MG63 (cell line): ENCODE measurements at regions not wholly inside any gene's neighbourhood (a gene's known extent, or its start where the extent isn't known, plus 50 kb on each side); places are given as distances from the start of the nearest gene placed in this dataset.

ENCODE experiments used
- DNase-seq: peaks from one replicate; pipeline ENCODE4 v3.0.0-alpha.2; 2020
- H3K27me3 ChIP-seq: fragments of 250-450 bp; sonication (Bioruptor Pico); 2 replicates; pipeline ENCODE4 v1.5.1; 2020; ENCODE audit warnings: mild to moderate bottlenecking, moderate library complexity
- H3K36me3 ChIP-seq: fragments of 250-450 bp; sonication (Bioruptor Pico); 2 replicates; pipeline ENCODE4 v1.5.1; 2020; ENCODE audit warnings: mild to moderate bottlenecking, moderate library complexity
- H3K4me3 ChIP-seq: fragments of 250-450 bp; sonication (Bioruptor Pico); 2 replicates; pipeline ENCODE4 v1.5.1; 2020; ENCODE audit warnings: mild to moderate bottlenecking, moderate library complexity
- H3K9me3 ChIP-seq: fragments of 250-450 bp; sonication (Bioruptor Pico); 2 replicates; pipeline ENCODE4 v1.5.1; 2020; ENCODE audit warnings: mild to moderate bottlenecking, moderate library complexity

DNA sequence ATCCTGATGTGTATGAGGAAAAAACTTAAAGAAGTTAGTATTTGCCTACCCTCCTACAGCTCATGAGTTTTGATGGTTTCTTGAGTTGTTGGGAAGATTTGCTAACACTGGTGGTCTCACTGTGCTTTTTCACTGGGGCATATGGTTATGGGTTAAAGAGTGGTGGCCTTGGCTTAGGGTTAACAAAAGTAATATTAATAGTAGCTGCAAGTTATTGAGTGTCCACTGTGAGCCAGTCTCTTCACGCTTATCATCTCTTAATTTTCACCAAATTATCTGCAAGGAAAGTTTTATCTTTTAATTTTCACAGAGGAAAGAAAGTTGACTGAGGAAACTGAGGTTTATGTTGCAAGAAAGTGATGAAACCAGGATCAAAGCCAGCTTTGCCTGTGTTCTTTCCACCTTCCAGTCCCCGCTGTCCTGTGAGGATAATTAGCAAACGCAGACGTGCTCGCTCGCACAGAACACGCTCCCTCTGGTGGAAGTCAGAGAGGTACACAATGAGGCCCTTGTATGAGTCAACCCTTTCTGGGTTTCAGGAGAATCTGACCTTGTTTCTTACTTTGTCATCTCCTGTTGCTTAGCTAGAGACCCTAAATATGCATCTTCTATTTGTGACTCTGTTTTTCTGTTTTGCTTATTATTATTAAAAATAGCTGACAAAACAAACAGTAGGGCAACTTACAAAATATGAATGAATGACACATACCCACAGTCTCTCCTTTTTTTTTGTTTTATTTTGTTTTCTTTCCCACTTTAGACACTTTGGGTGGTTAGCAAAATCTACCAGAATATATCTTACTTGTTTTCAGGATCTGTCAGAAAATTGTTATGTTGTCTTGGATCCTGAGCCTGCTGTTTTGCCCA lies 94.3 kb downstream of the DDIT4L start:
- no peaks in the 10 kb centered on the region for H3K27me3 ChIP-seq
- H3K9me3 ChIP-seq: no peaks in the 10 kb centered on the region
- peak; percentile 51 for DNase-seq
- H3K4me3 ChIP-seq: no peak overlapping the region
- no peaks in the 10 kb centered on the region for H3K36me3 ChIP-seq

DNA sequence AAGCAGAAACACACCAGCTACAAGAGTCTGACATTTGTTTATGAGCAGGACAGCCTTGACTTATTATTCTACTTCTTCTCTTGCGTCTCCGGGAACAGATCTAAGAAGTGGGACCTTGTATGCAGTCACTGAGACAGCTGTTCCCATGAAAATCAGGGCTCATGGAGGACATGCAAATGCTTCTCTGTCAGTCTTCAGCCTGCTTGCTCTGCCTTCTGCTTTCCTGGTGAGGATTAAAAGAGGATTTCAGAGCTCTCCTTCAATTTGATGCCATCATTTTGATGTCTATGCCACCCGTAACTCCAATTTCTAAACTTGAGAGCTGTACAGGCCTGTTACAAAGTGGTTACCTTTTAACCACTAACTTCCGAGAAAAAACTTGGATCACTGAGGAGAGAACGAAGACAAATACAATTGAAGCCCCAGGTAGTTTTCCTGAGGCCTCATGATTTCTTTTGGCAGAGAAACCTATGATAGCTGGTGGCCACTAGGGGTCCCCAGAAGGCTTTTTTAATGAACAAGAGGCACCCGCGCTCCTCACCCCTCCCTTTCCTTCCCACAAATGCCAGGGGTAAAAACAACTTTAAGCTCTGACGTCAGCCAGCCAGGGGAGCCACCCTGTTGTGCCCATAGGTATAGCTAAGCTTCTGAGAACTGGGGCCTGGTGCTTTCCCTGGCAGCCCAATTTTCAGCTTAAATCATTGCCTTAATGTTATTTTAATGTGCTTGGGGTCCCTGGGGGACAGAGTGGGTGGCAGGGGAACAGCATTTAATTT lies 97.0 kb downstream of the DDIT4L start:
- DNase-seq: peak; percentile 72
- no peaks in the 10 kb centered on the region for H3K27me3 ChIP-seq
- H3K36me3 ChIP-seq: no peaks in the 10 kb centered on the region
- H3K9me3 ChIP-seq: no peaks in the 10 kb centered on the region
- H3K4me3 ChIP-seq: no peak overlapping the region

DNA sequence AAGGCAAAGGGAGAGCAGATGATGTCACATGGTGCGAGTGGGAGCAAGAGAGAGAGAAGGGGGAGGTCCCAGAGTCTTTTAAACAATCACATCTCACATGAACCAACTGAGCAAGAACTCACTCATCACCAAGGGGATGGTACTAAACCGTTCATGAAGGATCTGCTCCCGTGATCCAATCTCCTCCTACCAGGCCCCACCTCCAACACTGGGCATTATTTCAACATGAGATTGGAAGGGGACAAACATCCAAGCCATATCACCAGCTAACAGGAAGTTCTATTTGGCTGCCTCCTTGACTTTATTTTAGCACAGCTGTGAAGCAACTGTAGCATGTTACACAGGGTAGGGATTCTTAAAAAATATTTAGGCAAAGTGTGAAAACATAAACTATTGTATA lies 102.5 kb downstream of the DDIT4L start:
- no peak for DNase-seq
- H3K9me3 ChIP-seq: no peaks in the 10 kb centered on the region

DNA sequence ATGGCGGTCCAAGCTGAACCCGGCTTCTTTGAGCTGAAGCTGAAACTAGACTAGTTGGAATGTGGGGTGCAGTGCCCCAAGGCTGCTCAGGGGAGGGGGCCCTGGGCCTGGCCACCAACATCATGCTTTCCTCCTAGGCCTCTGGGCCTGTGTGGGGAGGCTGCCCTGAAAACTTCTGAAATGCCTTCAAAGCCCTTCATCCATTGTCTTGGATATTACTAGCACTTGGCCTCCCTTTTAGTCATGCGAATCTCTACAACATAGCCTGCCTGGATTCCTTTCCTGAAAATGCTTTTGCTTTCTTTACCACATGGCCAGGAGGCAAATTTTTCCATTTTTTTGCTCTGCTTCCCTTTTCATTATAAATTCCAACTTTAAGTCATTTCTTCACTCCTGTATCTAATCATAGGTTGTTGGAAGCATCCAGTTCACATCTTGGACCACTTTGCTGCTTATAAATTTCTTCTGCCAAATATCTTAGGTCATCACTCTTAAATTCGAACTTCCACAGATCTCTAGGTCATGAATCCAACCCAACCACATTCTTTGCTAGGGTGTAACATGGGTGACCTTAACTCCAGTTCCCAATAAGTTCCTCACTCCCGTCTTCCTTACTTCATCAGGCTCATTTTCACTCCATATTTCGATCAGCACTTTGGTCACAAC lies 103.4 kb downstream of the DDIT4L start:
- DNase-seq: no peak
- no peak overlapping the region for H3K4me3 ChIP-seq
- H3K36me3 ChIP-seq: no peaks in the 10 kb centered on the region
- H3K27me3 ChIP-seq: no peaks in the 10 kb centered on the region
- no peaks in the 10 kb centered on the region for H3K9me3 ChIP-seq

More for the DNA sequence above, 102.5 kb downstream of the DDIT4L start:
- Histone ChIP-seq H3K27me3 (no peaks in the 10 kb centered on the region), H3K4me3 (no peak overlapping the region), H3K36me3 (no peaks in the 10 kb centered on the region)

DNA sequence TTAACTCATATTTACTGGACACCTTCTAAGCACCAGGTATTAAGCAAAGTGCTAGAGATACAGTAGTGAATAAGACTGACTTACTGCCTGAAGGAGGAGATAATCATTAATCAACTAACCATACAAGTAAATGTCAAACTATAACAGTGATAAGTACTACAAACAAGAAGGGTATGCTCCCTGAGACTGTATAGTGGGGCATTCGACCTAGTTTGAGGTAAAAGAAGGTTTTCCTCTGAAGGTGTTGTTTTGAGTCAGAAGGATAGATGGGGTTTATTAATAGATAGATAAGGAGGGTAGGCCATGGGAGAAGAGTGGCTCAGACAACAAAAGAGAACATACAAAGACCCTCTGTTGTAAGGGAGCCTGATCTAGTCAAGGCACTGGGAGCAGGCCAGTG lies 105.4 kb downstream of the DDIT4L start:
- DNase-seq: no peak

DNA sequence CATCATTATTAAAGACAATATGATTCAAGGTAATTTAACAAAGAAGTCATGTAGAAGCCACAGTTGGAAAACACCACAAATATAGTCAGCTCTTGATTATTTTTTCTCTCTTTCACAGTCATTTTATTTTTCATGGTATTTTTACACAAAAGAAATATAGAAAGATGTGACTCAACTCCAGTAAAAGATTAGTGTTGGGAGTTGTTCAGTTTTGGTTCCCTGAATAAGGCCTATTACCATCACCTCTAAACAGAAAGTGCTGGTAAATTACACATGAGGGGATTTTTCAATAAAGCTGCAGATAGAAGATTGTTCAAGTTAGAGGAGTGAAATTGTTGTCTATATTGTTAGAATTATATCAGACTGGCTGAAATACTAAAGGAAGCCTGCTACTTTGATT lies 107.0 kb downstream of the DDIT4L start:
- Histone ChIP-seq H3K4me3 (no peak overlapping the region), H3K36me3 (no peaks in the 10 kb centered on the region), H3K27me3 (no peaks in the 10 kb centered on the region), H3K9me3 (no peaks in the 10 kb centered on the region)
- DNase-seq: no peak

More for the DNA sequence above, 105.4 kb downstream of the DDIT4L start:
- Histone ChIP-seq H3K36me3 (no peaks in the 10 kb centered on the region), H3K4me3 (no peak overlapping the region), H3K27me3 (no peaks in the 10 kb centered on the region), H3K9me3 (no peaks in the 10 kb centered on the region)

DNA sequence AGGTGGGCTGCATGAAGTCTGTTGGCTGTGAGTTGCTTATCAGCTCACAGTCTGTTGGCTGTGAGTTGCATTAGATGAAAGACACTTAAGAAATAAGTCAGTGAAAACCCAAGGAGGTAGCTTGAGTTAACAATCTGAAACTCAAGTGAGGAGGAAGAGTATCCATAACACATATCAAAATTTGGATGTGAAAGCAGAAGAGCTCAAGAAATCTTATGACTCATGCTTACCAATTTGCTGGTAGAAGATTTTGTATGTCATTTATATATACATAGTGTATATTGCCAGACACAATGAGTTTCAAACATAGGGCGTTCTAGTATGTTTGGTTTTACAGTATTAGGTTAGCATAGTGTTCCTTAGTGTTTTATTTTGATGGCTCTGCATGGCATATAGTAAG lies 107.4 kb downstream of the DDIT4L start:
- H3K27me3 ChIP-seq: no peaks in the 10 kb centered on the region
- no peaks in the 10 kb centered on the region for H3K9me3 ChIP-seq
- no peak overlapping the region for H3K4me3 ChIP-seq
- DNase-seq: no peak
- no peaks in the 10 kb centered on the region for H3K36me3 ChIP-seq

DNA sequence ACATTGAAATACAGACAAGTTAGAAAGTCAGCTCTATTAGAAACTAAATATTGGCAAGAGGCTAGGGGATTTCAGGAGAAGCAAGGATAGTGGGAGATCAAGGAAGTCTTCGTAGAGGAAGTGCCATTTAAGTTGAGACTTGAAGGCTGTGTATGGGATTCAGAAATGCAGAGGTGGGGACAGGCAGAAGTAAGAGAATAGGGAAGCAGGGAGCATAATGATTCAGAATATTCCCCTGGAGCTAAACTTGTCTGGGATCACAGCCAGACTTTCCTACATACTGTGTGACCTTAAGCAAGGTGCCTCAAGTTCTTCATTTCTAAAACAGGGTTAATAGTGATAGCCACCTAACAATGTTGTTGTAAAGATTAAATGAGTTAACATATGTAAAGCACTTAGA lies 108.8 kb downstream of the DDIT4L start:
- Histone ChIP-seq H3K9me3 (no peaks in the 10 kb centered on the region), H3K36me3 (no peaks in the 10 kb centered on the region), H3K4me3 (no peak overlapping the region), H3K27me3 (no peaks in the 10 kb centered on the region)
- no peak for DNase-seq

DNA sequence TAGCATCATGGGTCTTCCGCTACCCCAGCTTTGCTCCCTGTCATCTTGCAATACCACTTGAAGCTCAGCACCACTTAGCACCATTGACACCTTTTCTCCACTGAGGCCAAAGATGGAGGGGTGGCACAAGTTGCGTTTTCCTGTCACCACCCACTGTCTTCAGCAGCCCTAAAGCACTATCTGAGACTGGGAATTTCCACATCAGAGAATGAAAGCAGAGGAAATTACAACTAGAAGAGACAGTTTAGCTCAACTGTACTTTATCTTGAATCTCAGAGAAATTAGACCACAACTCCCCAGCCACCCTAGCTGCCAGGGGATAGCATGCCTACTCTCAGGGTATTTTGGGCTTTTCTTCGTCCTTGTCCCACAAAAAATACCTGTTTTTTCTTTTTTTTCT lies 111.0 kb downstream of the DDIT4L start:
- Histone ChIP-seq H3K9me3 (no peaks in the 10 kb centered on the region), H3K36me3 (no peaks in the 10 kb centered on the region), H3K27me3 (no peaks in the 10 kb centered on the region), H3K4me3 (no peak overlapping the region)
- DNase-seq: no peak

DNA sequence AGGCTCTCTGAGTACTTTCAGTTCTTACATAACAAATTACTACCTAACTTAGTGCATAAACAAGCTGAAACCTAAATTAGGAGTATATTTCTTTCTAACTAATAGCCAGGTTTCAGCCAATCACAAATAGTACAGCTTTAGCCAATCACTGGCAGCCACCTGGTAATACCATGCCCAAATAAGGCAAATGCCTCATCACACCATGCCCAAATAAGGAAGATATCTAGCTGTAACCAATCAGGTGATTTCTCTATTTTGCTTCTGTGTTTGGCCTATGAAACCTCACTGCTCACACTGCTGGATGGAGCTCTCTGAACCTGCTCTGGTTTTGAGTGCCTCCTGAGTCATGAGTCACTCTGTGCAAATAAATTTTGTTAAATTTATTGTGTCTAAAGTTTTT lies 113.5 kb downstream of the DDIT4L start:
- Histone ChIP-seq H3K4me3 (no peak overlapping the region), H3K27me3 (no peaks in the 10 kb centered on the region), H3K9me3 (no peaks in the 10 kb centered on the region), H3K36me3 (no peaks in the 10 kb centered on the region)
- DNase-seq: no peak

DNA sequence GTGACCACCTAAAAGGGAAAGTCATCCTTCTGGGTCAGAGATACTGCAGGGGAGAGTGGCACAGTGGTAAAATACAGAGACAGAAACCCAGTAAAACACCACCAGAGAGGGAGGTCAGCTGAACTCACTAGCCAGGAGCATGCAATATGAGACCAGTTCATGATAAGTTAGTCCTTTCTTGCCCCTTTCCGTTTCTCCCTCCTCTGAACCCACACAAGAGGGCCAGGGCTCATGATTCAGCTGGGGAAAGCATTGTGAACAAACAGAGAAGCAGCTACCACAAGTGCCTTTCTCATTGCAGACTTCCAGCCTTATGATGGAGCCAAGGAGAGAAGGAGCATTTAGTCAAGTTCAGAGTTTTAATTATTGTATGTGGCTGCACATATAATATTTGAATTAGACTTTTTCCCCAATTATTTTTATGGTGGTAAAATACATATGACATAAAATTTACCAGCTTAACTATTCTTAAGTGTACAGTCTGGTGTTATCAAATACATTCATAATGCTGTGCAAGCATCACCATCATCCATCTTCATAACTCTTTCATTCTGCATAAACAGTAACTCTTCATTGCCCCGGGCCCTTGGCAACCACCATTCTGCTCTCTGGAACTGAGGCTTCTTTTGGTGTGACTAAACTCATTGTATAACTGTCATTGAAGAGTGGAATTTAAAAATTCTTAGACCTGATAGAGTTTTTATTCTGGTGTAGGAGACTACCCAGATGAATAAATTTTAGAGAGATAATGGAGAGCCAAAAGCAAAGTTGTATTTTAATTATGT lies 114.6 kb downstream of the DDIT4L start:
- no peak overlapping the region for H3K4me3 ChIP-seq
- DNase-seq: no peak

DNA sequence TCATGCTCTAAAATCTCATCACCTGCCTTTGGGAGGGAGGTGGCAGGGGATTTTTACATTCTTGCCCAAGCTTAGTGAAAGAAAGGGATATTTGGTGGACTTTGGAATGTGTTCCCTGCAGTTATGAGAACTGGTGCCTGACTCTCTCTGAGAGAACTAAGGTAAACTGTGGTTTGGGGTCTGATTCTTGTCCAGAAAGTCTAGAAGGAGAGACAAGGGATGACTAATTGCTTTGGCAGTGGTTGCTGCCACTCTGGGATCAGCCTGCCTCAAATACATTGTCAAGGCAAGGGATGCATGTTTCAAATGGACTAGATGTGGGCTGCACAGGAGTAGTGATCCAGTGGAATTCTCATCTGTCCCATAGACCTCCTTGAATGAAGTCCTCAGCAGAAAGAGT lies 115.2 kb downstream of the DDIT4L start:
- peak; percentile 16 for DNase-seq
- no peaks in the 10 kb centered on the region for H3K27me3 ChIP-seq

More for the DNA sequence above, 114.6 kb downstream of the DDIT4L start:
- H3K9me3 ChIP-seq: no peaks in the 10 kb centered on the region
- H3K36me3 ChIP-seq: no peaks in the 10 kb centered on the region
- H3K27me3 ChIP-seq: no peaks in the 10 kb centered on the region

DNA sequence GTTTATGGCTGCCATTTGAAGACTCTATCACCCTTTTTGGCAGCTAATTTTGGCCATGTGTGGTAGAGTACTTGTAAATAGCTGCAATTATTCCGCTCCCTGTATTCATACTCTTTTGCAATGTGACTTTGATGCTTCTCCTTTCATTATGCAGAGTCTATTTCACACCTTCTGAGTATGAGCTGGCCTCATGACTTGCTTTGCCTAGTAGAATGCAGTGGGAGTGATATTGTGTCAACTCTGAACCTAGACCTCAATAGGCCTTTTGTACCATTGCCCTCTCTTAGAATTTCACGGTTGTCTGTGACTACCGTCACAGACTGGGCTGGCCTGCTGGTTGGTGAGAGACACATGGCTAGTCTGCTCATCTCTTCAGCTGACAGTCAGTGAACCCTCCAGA lies 118.8 kb downstream of the DDIT4L start:
- Histone ChIP-seq H3K9me3 (no peaks in the 10 kb centered on the region), H3K4me3 (no peak overlapping the region), H3K36me3 (no peaks in the 10 kb centered on the region), H3K27me3 (no peaks in the 10 kb centered on the region)
- no peak for DNase-seq

More for the DNA sequence above, 115.2 kb downstream of the DDIT4L start:
- Histone ChIP-seq H3K9me3 (no peaks in the 10 kb centered on the region), H3K4me3 (no peak overlapping the region), H3K36me3 (no peaks in the 10 kb centered on the region)

DNA sequence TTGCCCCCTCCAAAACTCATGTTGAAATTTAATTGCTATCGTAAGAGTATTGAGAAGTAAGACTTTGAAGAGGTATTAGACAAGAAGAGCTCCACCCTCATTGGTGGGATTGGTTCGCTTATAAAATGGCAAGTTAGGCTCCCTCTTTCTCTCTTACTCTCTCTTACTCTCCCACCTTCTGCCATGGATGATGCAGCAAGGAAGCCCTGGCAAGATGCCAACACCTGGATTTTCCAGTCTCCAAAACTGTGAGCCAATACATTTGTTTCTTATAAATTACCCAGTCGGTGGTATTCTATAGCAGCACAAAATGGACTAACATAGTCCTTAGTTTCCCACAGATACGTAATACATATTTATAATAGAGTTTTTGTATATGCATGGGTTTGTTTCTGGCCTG lies 119.4 kb downstream of the DDIT4L start:
- Histone ChIP-seq H3K4me3 (no peak overlapping the region), H3K9me3 (no peaks in the 10 kb centered on the region), H3K36me3 (no peaks in the 10 kb centered on the region), H3K27me3 (no peaks in the 10 kb centered on the region)
- DNase-seq: no peak

DNA sequence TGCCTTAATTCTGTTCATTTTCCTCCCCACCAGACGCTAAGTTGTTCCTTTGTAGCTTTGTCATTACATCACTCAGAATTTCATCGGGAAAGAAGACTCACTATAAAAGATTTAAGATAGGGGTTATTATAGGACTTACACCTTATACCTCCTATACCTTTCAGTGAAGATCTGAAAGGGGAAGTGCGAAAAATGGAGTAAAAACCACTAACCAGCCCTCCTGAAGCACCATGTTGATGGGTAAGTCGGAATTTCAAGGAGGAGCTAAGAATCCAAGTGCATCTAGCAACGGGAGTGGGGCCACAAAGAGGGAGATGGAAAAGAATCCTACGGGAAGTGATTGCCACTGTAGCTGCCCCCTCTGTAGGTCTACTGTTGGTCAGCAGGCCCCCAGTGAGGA lies 119.1 kb upstream of the H2AZ1 start:
- Histone ChIP-seq H3K9me3 (no peaks in the 10 kb centered on the region), H3K4me3 (no peak overlapping the region), H3K27me3 (no peaks in the 10 kb centered on the region), H3K36me3 (no peaks in the 10 kb centered on the region)
- no peak for DNase-seq

DNA sequence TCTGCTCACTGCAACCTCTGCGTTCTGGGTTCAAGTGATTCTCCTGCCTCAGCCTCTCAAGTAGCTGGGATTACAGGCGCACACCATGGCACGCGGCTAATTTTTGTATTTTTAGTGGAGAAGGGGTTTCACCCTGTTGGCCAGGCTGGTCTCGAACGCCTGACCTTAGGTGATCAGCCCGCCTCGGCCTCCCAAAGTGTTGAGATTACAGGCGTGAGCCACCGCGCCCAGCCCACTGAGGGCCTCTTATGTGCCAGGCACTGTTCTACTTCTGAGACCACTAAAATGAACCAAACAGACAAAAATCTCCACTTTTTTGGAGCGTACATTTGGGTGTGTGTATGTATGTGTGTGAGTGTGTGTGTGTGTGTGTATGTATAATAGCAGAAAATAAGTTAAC lies 117.2 kb upstream of the H2AZ1 start:
- no peak for DNase-seq
- H3K9me3 ChIP-seq: no peaks in the 10 kb centered on the region
- no peaks in the 10 kb centered on the region for H3K36me3 ChIP-seq
- H3K4me3 ChIP-seq: no peak overlapping the region
- H3K27me3 ChIP-seq: no peaks in the 10 kb centered on the region

DNA sequence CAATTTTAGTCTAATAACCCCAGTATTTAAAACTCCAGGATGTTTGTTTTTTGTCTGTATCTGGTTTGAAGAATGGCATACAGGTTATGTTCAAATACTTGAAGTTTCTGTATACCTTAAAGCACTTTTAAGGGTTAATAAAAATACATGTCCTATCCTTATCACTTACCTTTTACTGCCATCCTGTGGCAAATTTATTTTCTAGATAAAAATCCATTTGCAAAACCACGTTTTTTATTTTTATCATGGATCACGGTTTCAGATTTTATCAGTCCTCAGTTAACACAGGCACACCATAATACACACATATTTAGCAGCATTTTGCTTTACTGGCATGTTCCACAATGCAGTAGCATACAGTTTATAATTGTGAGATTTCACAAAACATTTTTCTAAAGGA lies 113.3 kb upstream of the H2AZ1 start:
- DNase-seq: no peak
- H3K27me3 ChIP-seq: no peaks in the 10 kb centered on the region
- H3K4me3 ChIP-seq: no peak overlapping the region
- H3K36me3 ChIP-seq: no peaks in the 10 kb centered on the region
- H3K9me3 ChIP-seq: no peaks in the 10 kb centered on the region
